CD14-positive monocyte (primary cell): ENCODE measurements at regions not wholly inside any gene's neighbourhood (a gene's known extent, or its start where the extent isn't known, plus 50 kb on each side); places are given as distances from the start of the nearest gene placed in this dataset.

Experiments used
- DNase-seq, 3 donors: peaks; one replicate each; pipeline ENCODE4 v3.0.0-alpha.2; 2011 to 2022
- H2AFZ ChIP-seq: 2 replicates; pipeline ENCODE4 v1.6.0; 2012; ENCODE audit warnings: mild to moderate bottlenecking, low read depth, low read length, inconsistent platforms; ENCODE audit not compliant: insufficient read depth, poor library complexity, severe bottlenecking
- H3K27ac ChIP-seq, 2 donors: 1 replicate in 1 of 2; 2 replicates in 1 of 2; pipeline ENCODE4 v1.5.1; 2012 to 2013; ENCODE audit warnings: low read length in 2 of 2, control low read depth in 1 of 2, inconsistent platforms in 1 of 2, low read depth in 1 of 2, mild to moderate bottlenecking in 1 of 2
- H3K27me3 ChIP-seq, 2 donors: one replicate each; pipeline versions ENCODE4 v1.6.0 to v1.6.1; 2011 to 2013; ENCODE audit warnings: low read length in 2 of 2; ENCODE audit not compliant: control insufficient read depth in 2 of 2, insufficient read depth in 2 of 2
- H3K36me3 ChIP-seq, 2 donors: replicated peaks in 1 of 2; 1 replicate in 1 of 2; 2 replicates in 1 of 2; pipeline versions ENCODE4 v1.5.1 to v1.6.1; 2012 to 2013; ENCODE audit warnings: low read length in 2 of 2, control low read depth in 1 of 2, inconsistent platforms in 1 of 2, mild to moderate bottlenecking in 1 of 2; ENCODE audit not compliant: insufficient read depth in 2 of 2, control insufficient read depth in 1 of 2
- H3K4me1 ChIP-seq, 2 donors: 1 replicate in 1 of 2; 2 replicates in 1 of 2; pipeline versions ENCODE4 v1.5.1 to v1.6.1; 2012 to 2013; ENCODE audit warnings: low read length in 2 of 2, control low read depth in 1 of 2, inconsistent platforms in 1 of 2, mild to moderate bottlenecking in 1 of 2, moderate library complexity in 1 of 2; ENCODE audit not compliant: insufficient read depth in 2 of 2, control insufficient read depth in 1 of 2
- H3K4me2 ChIP-seq: replicated peaks from 2 replicates; pipeline ENCODE3; 2012; ENCODE audit warnings: low read length, moderate library complexity, mild to moderate bottlenecking; ENCODE audit not compliant: poor library complexity, severe bottlenecking; ENCODE audit errors: extremely low read depth
- H3K4me3 ChIP-seq, 3 experiments: fragments of 200-600 bp in 1 of 3; sonication (generic) in 1 of 3; replicated peaks in 1 of 3; 1 replicate in 2 of 3; 2 replicates in 1 of 3; pipeline ENCODE4 v1.5.1; 2011 to 2013; ENCODE audit warnings: low read length in 3 of 3, mild to moderate bottlenecking in 3 of 3, control low read depth in 2 of 3, low read depth in 2 of 3, inconsistent platforms in 1 of 3, moderate library complexity in 1 of 3
- H3K79me2 ChIP-seq: 2 replicates; pipeline ENCODE4 v1.6.0; 2012; ENCODE audit warnings: mild to moderate bottlenecking, control low read depth, inconsistent platforms, low read length, moderate library complexity; ENCODE audit not compliant: insufficient read depth
- H3K9ac ChIP-seq: 2 replicates; pipeline ENCODE4 v1.6.0; 2017; ENCODE audit warnings: low read length, mild to moderate bottlenecking; ENCODE audit not compliant: insufficient read depth, poor library complexity, severe bottlenecking
- H3K9me3 ChIP-seq, 2 donors: replicated peaks in 1 of 2; 1 replicate in 1 of 2; 2 replicates in 1 of 2; pipeline versions ENCODE4 v1.5.1 to v1.6.1; 2012 to 2013; ENCODE audit warnings: low read length in 2 of 2, control low read depth in 1 of 2; ENCODE audit not compliant: control insufficient read depth in 1 of 2, insufficient read depth in 1 of 2
- H4K20me1 ChIP-seq: 2 replicates; pipeline ENCODE4 v1.6.0; 2012; ENCODE audit warnings: mild to moderate bottlenecking, low read length, control low read depth, moderate library complexity; ENCODE audit not compliant: insufficient read depth
- H3K27ac Mint-ChIP-seq, 7 donors: one replicate each; pipeline ENCODE4 v1.8.0; 2020; ENCODE audit warnings: mild to moderate bottlenecking in 7 of 7, mixed read lengths in 7 of 7, moderate library complexity in 6 of 7, inconsistent platforms in 2 of 7
- H3K27me3 Mint-ChIP-seq, 3 donors: one replicate each; pipeline ENCODE4 v1.8.0; 2021 to 2022; ENCODE audit warnings: low read depth in 3 of 3, mild to moderate bottlenecking in 3 of 3, mixed read lengths in 3 of 3, moderate library complexity in 3 of 3, inconsistent platforms in 1 of 3
- H3K36me3 Mint-ChIP-seq, 2 donors: one replicate each; pipeline ENCODE4 v1.8.0; 2020; ENCODE audit warnings: mixed read lengths in 2 of 2, inconsistent platforms in 1 of 2, mild to moderate bottlenecking in 1 of 2
- H3K4me1 Mint-ChIP-seq: one replicate; pipeline ENCODE4 v1.8.0; 2020; ENCODE audit warnings: mild to moderate bottlenecking, mixed read lengths
- H3K4me3 Mint-ChIP-seq, 2 donors: one replicate each; pipeline ENCODE4 v1.8.0; 2020; ENCODE audit warnings: mild to moderate bottlenecking in 2 of 2, mixed read lengths in 2 of 2, moderate library complexity in 1 of 2
- H3K9me3 Mint-ChIP-seq, 7 donors: one replicate each; pipeline ENCODE4 v1.8.0; 2020 to 2022; ENCODE audit warnings: mixed read lengths in 7 of 7, mild to moderate bottlenecking in 6 of 7, moderate library complexity in 6 of 7, inconsistent platforms in 2 of 7
- CTCF ChIP-seq: fragments of 200-600 bp; IDR thresholded peaks from one replicate; pipeline ENCODE4 v1.8.0; 2022; ENCODE audit warnings: antibody characterized with exemption, mild to moderate bottlenecking
- WGBS: methylation state at CpG from one replicate; pipeline ENCODE4 v1.1.5; 2013; ENCODE audit warnings: missing lambda C conversion rate; ENCODE audit not compliant: insufficient coverage; 5-methylcytosine and 5-hydroxymethylcytosine counted together
- intact Hi-C, 2 donors: fragments of 100-400 bp; cut with micrococcal nuclease; formaldehyde crosslinking; loops; one replicate each; pipeline versions ENCODE4 v1.15.0 to v1.15.1; 2023

- Histone ChIP-seq H3K4me3 (no peak overlapping the region), H4K20me1 (no peaks in the 10 kb centered on the region), H3K27ac (no peak overlapping the region), H3K9ac (no peak overlapping the region), H2AFZ (no peak overlapping the region), H3K4me2 (no peak overlapping the region), H3K4me1 (no peaks in the 10 kb centered on the region), H3K27me3 (no peaks in the 10 kb centered on the region), H3K36me3 (no peaks in the 10 kb centered on the region), H3K9me3 (no peaks in the 10 kb centered on the region), H3K79me2 (no peaks in the 10 kb centered on the region)
- Mint-ChIP-seq H3K9me3 (peaks cover 0 to 4% (median 0%) of the 10 kb centered on the region in 7 donors), H3K4me1 (no peaks in the 10 kb centered on the region), H3K4me3 (no peak overlapping the region), H3K27ac (no peak overlapping the region), H3K36me3 (no peaks in the 10 kb centered on the region), H3K27me3 (peaks cover 1 to 8% (median 2%) of the 10 kb centered on the region in 3 donors)
- intact Hi-C loops = no loop called here
- DNase-seq = no peak
- TF ChIP-seq CTCF = no peak
- WGBS = 84% methylated on average over 11 of the region's 15 CpGs
Observed at GRCh38 chr6:168876956-168877355, 376.7 kb downstream of the THBS2 start.

GRCh38 chr6:168875811-168876576 lies 377.7 kb downstream of the THBS2 start:
- Histone ChIP-seq H3K36me3 (no peaks in the 10 kb centered on the region), H4K20me1 (no peaks in the 10 kb centered on the region), H3K79me2 (no peaks in the 10 kb centered on the region), H2AFZ (no peak overlapping the region), H3K4me1 (no peaks in the 10 kb centered on the region), H3K4me3 (no peak overlapping the region), H3K4me2 (no peak overlapping the region), H3K27me3 (no peaks in the 10 kb centered on the region), H3K27ac (no peak overlapping the region), H3K9me3 (no peaks in the 10 kb centered on the region), H3K9ac (no peak overlapping the region)
- no peaks in the 10 kb centered on the region for H3K36me3 Mint-ChIP-seq
- 96% methylated on average over 25 of the region's 26 CpGs for WGBS
- H3K4me1 Mint-ChIP-seq = no peaks in the 10 kb centered on the region
- H3K27me3 Mint-ChIP-seq = peaks cover 1 to 5% (median 2%) of the 10 kb centered on the region in 3 donors
- intact Hi-C loops = no loop called here
- no peak for DNase-seq
- H3K4me3 Mint-ChIP-seq = no peak overlapping the region
- peaks cover 0 to 4% (median 0%) of the 10 kb centered on the region in 7 donors for H3K9me3 Mint-ChIP-seq
- no peak overlapping the region for H3K27ac Mint-ChIP-seq
- no peak for TF ChIP-seq CTCF
